ENCODE measurements at regions not wholly inside any gene's neighbourhood (a gene's known extent, or its start where the extent isn't known, plus 50 kb on each side); places are given as distances from the start of the nearest gene placed in this dataset.
"Not testable (repeated sequence)": the region's sequence is repeated elsewhere in the genome, so short reads cannot be mapped to it uniquely, and the experiment has no call there.

- no peak for DNase-seq
Measured at GRCh38 chr9:84511651-84512050, 157.9 kb upstream of the NTRK2 start.

- no peak for DNase-seq
Measured at GRCh38 chr9:84512493-84512892, 157.0 kb upstream of the NTRK2 start.

DNA sequence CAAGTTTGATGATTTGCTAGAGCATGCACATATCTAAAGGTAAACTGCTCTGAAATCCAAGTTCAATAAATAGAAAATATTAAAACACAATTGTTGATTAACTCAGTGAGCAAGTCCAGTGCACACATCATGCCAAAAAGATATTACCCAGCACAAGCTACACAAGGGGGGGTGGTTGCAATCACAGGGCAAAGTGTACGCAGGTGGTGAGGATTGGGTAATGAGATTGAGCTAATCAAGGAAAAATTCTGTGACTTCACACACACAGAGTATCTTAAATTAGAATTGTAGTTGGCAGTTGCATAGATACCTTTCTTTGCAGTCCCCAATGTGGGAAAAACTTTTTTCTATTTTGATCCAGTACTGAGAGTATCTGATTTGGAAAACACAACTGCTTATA, 156.1 kb upstream of the NTRK2 start:
- DNase-seq, result no peak

DNA sequence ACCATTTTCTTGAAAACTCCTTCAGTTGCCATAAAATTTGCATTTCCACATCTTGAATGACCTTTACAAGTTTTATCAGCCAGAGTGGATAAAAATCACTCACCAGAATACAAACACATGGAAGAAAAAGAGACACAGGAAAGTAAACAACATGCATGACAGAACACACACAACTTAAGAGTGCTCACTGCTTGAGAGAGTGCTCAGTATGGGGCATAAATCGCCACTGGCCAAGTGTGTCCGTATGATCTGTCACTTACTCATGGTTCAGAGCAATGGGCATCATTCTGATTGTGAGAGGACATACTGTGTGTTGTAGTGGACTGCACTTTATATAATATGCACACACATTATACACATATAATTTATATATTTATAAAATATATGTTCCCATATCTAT, 155.6 kb upstream of the NTRK2 start:
- DNase-seq, result no peak

DNA sequence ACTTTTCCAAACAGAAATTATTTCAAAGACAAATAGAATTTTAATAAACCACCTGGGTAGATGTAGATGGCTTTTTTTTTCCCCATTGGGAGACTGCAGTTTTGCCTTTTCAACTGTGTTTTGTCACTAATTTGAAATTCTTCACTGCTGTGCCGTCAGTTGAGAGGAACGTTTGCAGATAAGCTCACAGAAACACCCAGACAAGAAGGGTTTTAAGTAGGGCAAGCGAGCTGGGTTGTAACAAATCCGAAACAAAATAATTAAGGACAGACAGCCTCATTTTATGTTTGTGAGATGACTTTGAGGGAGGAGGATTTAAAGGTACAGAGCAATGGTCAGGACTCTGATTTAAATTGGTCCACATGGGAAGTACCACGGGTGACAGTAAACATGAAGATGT, 155.1 kb upstream of the NTRK2 start:
- DNase-seq, result no peak

- no peak for DNase-seq
Measured at GRCh38 chr9:84517026-84517425, 152.5 kb upstream of the NTRK2 start.

- no peak for DNase-seq
Measured at GRCh38 chr9:84519413-84519812, 150.1 kb upstream of the NTRK2 start.

DNA sequence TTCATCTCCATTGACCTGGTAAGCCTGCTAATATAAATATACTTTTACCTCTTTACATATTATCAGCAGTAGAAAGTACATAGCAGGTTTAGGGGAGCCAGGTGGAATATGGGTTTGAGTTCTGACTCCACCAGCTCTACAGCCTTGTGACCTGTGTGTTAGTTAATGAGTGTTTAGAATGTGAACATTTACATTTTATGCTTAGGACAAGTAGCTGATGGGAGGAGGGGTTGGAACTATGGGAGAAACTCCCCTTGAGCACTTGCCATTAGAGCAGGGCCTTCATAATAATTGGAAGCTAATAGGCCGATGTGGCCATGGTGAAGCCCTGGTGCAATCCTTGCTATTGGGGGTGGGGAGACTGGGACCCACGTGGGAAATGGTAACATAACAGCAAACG, 148.3 kb upstream of the NTRK2 start:
- DNase-seq, result no peak

GRCh38 chr9:84526211-84526610, 143.3 kb upstream of the NTRK2 start:
- DNase-seq, result not testable (repeated sequence)

DNA sequence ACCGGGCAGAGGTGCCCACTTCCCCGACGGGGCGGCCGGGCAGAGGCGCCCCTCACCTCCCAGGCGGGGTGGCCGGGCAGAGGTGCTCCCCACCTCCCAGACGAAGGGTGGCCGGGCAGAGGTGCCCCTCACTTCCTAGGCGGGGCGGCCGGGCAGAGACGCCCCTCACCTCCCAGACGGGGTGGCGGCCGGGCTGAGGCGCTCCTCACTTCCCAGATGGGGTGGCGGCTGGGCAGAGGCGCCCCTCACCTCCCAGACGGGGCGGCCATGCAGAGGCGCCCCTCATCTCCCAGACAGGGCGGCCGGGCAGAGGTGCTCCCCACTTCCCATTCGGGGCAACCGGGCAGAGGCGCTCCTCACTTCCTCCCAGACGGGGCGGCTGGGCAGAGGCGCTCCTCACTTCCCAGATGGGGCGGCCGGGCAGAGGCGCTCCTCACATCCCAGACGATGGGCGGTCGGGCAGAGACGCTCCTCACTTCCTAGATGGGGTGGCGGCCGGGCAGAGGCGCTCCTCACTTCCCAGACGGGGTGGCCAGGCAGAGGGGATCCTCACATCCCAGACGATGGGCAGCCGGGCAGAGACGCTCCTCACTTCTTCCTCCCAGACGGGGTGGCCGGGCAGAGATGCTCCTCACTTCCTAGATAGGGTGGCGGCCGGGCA, 142.3 kb upstream of the NTRK2 start:
- DNase-seq, result not testable (repeated sequence)

DNA sequence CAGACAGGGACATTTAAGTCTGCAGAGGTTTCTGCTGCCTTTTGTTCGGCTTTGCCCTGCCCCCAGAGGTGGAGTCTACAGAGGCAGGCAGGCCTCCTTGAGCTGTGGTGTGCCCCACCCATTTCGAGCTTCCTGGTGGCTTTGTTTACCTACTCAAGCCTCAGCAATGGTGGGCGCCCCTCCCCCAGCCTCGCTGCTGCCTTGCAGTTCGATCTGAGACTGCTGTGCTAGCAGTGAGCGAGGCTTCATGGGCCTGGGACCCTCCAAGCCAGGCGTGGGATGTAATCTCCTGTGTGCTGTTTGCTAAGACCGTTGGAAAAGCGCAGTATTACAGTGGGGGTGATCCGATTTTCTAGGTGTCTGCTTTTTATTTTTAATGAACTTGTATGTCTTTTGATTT, 133.6 kb upstream of the NTRK2 start:
- not testable (repeated sequence) for DNase-seq

GRCh38 chr9:84538879-84539278, 130.7 kb upstream of the NTRK2 start:
- no peak for DNase-seq

- DNase-seq, result no peak
Measured at GRCh38 chr9:84542554-84542953, 127.0 kb upstream of the NTRK2 start.

- no peak for DNase-seq
Measured at GRCh38 chr9:84554069-84554664, 115.4 kb upstream of the NTRK2 start.

GRCh38 chr9:84556556-84556955, 113.0 kb upstream of the NTRK2 start:
- no peak for DNase-seq

DNA sequence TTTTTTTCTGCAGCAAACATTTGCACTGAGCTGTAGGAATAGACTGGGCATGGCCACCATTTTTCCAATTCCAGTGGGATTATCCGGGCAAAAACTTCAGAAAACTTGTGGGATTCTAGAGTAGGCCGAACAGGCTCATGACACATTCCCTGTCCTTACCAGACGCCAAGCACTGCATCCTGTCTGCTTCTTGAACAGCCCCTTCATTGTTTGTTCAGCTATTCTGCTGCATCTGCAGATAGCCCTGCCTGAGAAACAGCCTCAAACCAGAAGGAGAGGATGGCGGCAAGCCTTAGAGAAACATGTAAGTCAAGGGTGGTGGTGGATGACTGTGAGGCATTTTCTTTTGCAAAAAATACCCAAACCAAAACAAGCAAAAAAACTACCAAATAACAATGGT, 111.8 kb upstream of the NTRK2 start:
- no peak for DNase-seq

DNA sequence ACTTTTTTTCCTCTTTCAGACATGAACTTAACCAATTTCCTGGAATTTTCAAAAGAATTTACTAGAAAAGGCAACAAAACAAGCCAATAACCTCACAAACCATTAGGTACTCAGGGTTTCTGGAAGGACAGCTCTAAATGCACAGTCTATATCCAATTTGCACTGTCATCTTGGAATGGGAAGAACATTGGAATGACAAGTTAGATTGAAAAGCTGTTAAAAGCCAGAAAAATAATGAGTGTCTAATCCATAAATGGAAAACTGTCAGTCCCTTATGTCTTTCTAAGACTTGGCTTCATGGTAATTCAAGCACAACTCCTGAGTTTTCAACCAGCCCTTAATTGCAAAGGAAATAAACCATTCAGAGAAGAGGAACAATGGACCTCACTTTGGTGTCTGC, 105.8 kb upstream of the NTRK2 start:
- DNase-seq, result no peak

DNA sequence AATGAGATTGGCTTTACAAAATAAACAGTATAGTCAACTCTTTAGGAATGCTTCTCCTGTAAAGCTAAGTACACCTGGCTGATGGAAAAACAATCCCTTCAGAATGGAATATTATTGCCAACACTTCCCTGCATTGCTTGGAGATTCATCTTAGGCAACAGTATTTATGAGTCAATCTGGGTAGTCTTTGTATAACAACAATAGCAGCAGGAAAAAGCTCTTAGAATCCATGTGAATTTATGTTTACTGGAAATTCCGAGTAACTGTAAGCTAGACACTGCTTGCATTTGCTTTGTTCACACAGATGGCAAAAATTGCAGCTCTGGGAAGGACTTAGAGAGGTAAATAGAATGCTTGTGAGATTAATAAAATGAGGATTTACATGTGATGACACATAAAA, 101.7 kb upstream of the NTRK2 start:
- DNase-seq, result no peak

DNA sequence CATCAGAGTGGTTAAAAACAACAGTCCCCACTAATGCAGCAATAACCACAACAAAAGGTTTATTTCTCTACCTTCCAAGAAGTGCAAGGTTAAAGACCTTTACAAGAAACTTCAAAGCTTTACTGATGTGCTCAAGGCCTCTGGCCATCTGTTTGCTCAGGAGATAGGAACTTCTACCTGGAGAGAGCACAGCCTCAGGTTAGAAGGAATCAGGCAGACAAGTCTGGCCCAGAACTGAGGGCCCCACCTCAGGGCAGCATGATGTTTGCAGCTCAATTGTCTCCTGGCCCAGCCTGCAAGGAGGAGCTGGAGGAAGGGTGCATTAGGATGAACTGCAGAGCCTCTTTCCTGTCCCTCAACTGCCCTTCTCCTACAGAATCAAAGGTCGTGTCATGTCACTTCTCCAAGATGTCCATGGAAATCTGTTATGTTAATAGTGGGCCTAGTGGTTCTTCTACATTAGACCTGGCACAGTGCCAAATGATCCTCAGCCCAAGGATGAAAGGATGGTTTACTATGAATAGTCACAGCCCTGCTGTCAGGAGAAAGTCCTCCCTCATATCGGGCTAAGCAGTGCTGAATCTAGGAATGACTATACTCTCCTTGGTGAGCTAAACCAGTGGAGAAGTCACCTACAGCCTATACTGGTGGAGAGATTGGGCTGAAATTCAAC, 98.9 kb upstream of the NTRK2 start:
- peak in 1 of 4 experiments; percentile 1 for DNase-seq

DNA sequence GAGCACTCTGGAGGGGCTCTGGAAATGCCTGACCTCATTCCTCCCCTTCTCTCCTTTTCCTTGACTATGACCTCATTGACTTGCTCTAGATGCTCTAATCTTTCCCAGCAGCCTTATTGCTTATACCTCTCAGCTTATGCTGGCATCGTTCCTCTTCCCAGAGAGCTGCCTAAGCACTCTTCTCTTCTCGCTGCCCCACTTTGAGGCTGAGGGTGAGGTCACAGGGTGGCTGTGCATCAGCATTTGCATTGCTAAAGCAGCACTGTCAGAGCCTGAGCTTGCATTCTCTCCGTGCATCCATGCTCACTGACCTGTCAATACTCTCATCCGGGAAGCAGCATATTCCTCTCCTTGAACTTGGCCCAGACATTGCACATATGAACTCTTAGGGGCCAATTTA, 96.4 kb upstream of the NTRK2 start:
- DNase-seq, result no peak

- no peak for DNase-seq
Measured at GRCh38 chr9:84575705-84576104, 93.8 kb upstream of the NTRK2 start.

GRCh38 chr9:84583866-84584265, 85.7 kb upstream of the NTRK2 start:
- peak in 1 of 4 experiments; percentile 10 for DNase-seq

DNA sequence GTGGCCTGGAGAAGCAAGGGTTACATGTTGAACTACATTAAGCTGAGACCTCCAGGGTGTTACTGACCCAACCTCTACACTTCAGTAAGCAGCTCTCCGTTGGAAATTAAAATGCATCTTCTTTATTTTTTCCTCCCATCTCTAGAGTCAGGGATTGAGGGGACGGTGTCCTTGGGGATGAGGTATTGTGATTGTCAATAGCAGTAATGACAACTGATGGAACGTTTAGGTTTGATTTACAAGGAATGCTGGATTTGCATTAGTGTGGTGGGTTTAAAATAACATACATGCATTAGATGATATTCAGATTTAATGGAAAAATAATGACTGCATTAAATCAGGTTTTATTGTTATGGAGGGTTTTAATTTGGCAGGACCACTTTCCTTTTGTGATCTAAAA, 82.9 kb upstream of the NTRK2 start:
- no peak for DNase-seq

DNA sequence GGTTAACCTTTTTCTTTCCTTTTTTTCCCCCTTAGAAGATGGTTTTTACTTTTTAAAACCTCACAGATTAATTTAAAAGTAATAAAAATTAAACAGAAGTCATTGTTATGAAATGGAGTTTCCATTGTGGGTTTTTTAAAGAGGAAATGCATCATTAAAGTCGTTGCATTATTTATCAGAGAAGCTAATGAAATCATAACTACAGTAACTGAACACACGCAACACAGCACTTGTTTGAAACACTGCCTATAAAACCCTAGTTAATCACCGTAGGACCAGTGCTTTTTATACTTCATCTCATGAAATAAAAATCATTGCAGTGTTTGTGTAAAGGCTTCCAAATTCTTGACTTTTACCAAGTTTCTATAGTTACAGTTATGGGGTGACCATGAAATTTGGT, 82.4 kb upstream of the NTRK2 start:
- DNase-seq, result no peak
